DMS53 treated with DMSO at 0.1 percent for 48 hours (cell line): ENCODE measurements at regions not wholly inside any gene's neighbourhood (a gene's known extent, or its start where the extent isn't known, plus 50 kb on each side); places are given as distances from the start of the nearest gene placed in this dataset.

ENCODE experiments used
- DNase-seq: peaks from one replicate; lab custom pipeline; 2025; ENCODE audit not compliant: unreplicated experiment; lab: John Stamatoyannopoulos, UW

DNA sequence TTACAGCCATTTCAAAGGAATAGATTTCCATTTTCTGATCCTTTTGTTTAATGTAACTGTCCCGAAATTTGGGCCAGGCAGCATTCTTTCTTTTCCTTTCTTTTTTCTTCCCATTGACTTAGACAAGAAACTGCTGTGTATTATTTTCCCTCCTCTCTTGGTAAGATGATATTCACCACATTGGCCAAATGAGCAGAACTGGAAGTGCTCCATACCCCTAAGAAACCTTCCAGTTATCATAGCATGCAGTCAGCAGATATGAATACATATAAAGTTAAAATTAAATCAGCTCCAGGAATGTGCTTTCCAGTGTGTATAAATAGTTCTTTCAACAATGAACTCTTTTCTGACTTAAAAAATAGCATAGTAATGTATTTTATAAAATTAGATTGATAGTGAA, 168.5 kb upstream of the GAS1 start:
- DNase-seq, result no peak

DNA sequence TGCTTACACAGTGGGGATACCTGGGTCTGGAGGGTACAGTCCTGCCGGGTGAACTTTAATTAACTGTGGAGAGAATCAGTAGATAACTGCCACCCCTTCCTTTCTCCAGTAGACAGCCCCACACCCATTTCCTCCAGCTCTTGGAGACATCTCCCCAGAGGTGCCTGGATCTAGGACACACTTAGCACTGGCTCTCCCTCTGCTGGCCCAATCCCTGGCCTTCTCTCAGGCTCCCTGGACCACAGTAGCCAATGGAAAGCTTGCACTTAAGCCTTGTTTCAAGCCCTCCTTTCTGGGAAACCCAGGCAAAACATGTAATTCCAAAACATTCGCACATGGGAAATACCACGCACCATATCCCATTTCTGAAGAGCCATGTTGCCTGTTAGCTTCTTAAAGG, 169.2 kb upstream of the GAS1 start:
- no peak for DNase-seq

DNA sequence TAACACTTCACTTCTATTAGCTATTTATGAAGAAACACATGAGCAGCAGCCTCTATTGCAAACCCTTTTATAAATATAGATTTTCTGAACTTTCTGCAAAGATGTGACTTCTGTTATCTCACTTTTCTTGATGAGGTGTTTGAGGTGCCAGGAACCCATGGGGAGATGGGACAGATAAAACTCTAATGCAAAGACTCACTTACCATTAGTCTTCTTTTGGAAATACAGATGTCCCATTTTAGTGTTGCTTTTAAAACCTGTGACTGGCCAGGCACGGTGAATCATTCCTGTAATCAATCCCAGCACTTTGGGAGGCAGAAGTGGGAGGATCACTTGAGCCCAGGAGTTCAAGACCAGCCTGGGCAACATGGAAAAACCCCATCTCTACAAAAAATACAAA, 171.3 kb upstream of the GAS1 start:
- no peak for DNase-seq

DNA sequence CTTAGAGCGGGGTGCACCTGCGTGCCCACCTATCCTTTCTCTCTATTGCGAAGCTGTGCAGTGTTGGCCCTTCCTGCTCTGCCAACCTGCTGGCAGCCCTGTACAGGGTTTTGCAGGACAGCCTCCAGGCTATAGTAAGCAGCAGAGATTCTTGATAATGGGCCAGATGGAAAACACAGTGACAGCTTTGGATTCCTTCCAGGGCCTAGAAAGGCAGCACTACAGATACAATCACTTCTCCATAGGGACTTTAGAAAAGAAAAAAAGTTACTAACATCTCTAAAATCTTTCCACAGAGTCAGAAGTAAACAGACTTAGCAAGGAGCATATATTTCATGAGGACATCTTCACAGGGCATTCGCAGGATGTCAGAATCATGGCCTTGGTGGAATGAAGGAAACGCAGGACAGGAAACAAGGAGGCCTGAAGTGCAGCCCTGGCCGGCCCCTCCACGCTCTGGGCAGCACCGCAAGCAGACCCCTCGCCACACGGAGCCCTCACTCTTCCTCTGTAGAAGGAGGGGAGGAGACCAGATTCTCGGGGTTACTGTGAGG, 172.1 kb upstream of the GAS1 start:
- no peak for DNase-seq

DNA sequence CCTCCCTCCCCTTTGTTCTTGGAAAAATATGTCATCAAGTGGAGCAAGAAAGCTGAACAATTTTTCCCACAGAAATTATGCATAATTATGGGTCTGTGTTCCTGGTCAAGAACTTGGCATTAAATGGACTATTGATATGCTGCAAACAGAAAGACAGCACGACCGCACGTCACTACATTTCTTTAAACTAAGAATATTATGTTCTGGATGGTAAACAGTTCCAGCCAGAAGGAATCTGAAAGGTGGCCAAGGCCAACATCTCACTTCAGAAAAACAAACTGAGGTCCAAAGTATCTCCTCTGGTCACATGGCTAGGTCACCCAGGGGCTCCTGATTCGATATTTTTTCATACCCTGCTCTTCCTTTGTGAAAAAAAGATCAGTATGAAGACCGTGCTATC, 173.3 kb upstream of the GAS1 start:
- no peak for DNase-seq

DNA sequence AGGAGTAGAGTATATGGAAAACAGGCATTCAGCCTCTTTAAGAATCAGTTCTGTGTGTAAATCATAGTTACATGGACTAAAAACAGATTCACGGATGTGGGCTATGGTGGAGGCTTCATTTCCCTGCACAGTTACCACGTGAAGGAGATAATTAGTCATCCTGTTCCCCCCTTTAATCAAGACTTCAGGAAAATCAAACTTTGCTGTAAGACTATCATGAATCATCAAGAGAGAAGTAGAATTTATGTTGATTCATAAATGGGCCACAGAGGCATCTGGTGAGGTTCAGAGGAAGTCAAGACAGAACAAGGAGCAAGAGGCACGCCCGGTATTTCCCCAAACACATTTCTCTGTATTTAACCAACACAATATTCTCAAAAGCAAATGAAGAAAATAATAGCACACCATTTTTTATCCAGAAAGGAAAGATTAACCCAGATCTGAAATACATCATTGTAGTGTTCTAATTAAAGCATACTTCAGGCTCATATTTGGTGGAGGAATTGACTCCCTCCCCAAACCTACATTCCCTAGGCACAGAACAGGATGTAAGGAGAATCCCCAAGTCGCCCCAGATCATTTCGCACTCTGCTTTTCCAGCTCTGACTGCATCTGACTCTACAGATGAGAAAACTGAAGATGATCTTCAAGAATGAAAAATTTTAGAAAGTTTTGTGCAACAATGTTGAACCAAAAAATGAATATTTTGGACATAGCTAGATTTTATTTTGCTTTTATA, 175.8 kb upstream of the GAS1 start:
- no peak for DNase-seq

DNA sequence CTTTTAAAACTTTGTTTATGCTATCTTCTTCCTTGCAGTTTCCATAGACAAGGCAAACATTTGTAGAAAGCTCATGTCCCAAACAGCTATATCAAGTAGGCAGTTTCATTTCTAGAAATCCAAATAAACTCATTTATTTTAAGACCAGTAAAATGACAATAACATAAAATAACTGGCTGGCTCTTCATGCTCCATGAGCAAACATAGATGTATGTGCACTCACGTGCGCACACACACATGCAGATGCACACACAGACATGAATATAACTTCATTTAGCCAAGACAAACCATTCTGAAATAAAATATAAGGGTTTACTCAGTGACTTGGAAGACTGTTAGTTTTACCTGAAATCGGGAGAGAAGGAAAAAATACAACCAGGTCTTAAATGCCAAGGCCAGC, 176.5 kb upstream of the GAS1 start:
- DNase-seq, result no peak

DNA sequence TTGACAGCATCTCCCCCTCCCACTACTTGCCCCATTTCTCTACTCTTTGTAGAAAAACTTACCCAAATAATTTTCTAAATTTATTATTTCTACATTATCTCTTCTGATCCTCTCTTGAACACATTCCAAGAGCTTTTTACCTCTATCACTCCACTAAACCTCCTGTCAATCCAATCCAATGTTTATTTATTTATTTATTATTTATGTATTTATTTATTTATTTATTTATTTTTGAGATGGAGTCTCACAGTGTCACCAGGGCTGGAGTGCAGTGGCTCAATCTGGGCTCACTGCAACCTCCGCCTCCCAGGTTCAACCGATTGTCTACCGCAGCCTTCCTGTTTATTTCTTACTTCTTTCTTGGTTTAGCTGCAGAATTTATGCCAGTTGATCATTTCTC, 178.5 kb upstream of the GAS1 start:
- DNase-seq, result no peak

DNA sequence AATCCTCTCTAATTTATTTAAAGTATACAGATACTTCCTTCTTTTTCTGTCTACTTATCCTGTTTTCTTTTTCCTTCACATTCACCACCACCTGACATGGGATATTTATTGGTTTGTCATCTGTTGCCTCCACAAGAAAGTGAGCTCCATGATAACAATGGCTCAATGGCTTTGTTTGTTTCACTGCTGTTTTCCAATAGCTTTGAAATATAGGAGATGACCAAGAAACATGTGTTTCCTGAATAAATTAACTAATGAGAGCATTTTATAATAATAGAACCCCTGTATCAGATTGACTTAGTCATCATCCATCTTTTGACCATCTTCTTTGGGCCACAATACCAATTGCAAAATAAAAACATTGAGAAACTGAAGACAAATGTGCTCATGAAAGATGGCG, 180.2 kb upstream of the GAS1 start:
- DNase-seq, result no peak

DNA sequence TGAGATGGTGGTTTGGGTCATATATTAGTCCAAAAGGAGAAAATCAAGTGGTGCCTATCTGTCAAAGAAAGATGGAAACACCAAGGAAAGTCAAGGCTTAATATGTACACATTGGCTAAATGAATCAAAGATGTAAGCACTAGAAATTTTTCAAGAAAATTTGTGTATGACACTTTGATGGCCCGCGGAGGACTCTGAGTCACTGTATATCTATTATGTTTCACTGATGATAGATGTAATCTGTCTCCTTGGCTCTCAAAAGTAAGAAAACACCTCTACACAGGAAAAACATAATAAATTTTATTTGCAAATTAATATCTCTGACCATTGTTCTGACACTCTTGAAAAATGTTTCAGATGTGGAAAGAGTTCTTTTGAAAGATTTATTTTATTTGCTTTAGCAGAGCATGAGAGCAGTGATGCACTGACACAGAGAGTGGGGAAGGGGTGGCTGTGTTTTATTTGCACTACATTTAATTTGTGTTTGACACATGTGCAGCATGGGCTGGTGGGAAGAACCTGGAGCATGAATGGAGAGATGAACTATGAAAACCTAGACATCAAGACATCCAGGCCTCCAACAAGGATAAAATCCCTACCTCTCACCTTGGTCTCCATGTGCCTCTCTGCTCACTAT, 180.8 kb upstream of the GAS1 start:
- DNase-seq, result no peak

DNA sequence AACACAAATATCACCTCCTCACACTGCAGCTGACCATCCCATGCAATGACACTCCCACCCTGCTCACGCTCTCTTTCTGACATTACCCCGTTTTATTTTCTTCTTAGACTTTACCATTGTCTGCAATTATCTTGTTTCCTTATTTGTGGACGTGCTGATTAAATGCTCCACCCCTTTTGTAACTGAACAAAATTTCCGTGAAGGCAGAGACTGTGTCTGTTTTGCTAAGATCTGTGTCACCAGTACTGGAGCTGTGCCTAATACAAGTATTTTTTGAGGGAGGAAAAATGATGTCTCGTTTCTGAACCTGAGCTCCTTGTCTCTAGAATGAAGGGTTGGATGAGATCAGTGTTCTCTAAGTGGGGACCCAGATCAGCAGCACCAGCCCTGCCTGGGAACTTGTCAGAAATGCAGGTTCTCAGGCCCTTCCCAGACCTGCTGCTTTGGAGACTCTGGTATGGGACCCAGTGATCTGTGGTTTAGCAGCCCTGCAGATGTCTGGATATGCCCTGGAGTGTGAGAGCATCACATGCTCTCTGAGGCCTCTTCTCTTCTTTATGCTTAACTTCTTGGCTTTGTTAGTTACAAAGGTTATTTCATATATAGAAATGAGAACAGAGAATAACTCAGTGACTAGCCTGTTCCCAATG, 181.7 kb upstream of the GAS1 start:
- no peak for DNase-seq

DNA sequence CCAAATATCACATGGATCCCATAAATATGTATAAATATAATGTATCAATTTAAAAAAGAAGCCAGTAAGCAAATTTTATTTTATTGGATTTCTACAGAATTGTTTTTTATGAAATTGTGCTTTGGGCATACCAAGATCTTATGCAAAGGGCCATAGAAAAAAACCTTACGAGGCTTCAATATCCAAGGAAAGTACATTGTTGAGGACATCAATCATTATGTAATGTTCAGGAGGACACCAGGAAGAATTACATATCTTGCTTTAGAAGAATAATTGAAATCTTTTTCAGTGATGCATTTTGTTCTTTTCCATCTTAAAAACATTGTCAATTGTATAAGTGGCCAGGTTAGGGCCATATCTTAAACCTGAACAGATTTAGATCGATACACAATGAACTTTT, 187.8 kb upstream of the GAS1 start:
- DNase-seq, result no peak

DNA sequence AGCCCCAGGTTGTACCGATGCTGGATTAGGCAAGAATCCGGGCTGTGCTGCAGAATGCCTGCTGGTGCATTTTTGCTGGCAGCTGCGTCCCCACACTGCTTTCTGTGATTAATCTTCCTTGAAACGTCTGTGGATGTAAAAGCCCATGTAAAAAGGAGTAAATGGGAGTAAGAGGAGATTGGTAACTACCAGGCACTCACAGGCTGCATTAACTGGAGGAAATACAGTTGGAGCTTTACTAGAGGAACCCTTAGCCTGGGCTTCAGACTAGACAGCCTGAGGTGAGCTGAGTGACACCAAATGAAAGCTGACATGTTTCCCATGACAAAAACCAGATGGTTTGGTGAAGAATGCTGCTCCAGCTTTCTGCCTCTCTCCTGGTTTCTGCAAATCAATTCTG, 190.4 kb upstream of the GAS1 start:
- no peak for DNase-seq

DNA sequence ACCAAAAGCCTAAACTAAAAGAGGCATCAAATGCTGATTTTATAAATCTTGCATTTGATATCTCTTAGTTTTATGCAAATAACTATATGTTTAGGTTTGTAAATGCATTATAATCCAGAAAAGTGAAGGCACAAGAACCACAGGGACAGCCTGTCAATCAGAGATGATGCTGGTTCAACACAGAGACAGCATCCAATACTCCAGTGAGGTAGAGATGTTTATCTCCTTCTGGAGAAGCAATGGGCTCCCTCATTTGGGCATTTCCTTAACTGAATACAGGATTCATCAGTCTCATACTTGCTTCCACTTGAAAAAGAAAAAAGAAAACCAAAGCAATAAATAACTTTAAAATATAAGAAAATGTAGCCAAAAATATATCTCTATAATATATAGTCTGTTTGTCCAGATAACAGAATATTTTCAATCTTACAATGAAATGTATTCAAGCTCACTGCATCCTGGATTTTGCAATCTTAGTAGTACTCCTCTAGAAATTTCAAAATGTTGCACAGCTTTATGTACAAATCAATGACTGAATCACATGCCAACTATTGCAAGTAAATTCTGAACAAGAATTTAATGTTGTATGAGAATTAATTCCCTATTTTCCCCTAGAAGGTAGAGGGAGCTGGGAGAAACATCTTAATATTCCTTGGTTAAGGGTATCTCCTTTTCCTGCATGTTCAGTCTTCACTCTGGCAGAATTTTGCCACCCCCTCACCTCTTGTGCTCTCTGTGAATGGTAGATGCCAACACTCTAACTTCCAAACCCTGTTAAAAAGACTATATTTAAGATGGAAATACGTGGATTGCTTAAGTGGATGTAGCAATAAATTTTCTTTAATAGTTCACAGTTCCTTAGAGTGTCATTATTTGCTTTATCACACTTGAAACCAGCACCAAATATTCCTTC, 191.1 kb upstream of the GAS1 start:
- DNase-seq, result no peak

DNA sequence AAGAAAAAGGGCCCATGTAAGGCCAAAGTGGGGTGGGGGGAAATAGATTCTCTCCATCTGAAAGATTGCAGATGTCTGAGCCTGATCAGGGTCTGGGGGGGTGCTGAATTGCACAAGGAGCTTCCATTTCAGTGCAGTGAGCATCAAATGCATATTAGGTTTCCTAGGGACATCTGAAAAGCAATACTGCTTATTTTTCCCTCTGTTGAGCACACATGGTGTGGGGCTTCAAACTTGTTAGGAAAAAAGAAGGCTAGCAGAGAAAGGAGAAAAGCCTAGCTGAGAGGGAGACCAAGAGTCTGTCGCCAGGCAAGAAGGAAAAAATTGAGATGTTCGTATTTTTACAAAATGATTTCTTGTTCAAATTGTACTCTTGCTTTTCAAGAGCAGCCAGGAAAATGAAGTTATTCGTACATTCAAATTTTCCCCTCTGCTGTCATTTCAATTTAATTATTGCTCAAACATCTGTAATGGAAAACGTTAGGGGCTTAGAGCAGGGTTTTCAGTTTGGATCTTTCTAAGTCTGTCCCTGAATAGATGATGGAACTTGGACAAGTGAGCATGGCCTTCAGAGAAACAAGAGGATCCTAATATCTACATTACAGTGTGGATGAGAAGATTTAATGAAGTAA, 191.9 kb upstream of the GAS1 start:
- no peak for DNase-seq

DNA sequence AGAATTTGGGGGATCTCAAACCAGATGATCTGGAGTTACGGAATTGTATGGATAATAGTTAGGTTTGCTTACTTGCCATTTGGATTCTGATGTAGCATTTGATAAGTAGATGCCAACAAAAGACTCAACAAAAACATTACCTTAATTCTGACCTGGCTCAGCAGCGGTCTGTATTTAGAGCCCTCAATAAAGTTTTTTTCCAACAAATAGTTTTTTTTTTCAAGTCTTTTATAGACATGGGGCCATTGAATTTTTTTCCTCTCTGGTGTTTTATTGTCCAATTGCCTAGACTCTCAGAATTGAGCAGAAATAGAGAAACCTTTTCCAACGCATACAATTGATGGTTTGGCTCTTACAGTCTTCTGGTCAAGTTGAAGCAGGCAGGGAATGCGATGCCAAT, 192.8 kb upstream of the GAS1 start:
- no peak for DNase-seq

DNA sequence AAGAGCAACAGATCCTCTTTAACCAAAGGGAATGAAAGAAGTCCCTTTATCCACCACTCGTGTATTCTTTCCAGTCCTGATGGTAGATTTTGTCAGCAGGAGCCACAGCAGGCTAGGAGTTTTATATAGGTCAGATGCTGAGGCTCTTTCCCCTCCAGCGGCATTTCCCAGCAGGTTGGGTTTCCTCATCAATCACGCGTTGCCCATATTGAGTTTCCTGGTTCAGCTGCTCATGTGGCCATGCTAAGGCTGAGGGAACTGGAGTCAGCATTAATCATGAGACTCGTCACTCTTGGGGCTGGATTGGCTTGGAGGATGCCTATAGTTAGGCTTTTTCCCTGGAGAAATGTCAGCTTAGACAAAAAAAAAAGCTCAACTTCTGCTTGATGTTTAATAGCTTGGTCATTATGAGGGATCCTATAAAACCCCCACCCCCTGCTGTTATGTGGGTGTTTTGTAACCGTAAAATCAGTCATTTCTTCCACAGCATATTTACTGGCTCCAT, 193.4 kb upstream of the GAS1 start:
- no peak for DNase-seq

DNA sequence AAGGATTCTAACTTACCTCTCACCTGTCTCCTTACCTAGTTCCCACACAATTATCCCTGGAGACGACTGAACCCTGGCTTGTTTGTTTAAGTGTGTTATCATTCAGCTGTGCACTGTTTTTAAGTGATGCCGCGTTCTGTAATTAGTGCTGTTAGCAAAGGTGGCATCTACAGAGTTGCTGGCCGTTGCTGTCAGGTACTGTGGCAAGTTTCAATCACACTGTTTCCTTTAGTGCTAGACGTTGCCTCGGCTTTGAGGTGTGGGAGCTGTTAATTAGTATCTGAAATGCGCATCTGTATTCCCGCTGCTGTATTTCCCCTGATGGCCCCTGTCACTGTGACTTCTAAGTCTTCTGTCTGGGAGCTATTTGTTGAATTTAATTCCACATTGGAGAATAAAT, 193.8 kb upstream of the GAS1 start:
- DNase-seq, result no peak

DNA sequence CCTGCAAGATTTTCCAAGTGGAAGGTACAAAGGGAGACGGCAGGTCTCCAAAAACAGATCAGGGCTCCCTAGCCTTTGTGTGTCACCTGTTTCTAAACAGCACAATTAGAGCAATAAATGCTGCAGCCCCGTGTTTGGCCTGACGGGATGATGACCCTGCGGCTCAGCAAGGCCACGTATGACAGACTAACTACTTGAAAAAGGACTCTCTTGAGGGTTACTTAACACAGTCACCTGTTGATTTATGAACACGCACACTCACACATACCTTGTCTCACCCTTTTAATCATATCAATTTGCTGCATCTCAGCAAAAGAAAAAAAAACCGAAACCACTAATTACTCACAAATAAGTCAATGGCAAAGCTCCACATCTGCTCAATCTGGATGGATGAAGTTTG, 199.6 kb upstream of the GAS1 start:
- no peak for DNase-seq

DNA sequence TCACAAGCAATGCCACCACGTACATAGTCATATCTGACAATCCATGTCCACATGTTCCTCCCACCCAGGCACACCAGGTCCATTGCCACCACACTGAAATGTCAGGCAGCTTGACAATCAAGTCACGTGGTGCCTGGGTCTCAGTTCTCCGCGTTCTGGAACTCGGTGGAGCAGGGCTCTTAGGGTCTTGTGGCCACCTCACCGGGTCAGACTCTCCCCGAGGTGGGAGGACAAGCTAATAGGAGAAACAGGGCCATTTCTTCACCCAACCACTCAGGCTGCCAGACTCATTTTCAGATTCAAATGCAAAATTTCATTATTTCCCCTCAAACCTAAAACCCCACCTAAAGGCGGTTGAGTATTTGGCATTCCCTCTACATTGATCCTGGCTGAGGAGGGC, 200.5 kb upstream of the GAS1 start:
- DNase-seq, result no peak
